ENCODE measurements at regions not wholly inside any gene's neighbourhood (a gene's known extent, or its start where the extent isn't known, plus 50 kb on each side); places are given as distances from the start of the nearest gene placed in this dataset.

DNA sequence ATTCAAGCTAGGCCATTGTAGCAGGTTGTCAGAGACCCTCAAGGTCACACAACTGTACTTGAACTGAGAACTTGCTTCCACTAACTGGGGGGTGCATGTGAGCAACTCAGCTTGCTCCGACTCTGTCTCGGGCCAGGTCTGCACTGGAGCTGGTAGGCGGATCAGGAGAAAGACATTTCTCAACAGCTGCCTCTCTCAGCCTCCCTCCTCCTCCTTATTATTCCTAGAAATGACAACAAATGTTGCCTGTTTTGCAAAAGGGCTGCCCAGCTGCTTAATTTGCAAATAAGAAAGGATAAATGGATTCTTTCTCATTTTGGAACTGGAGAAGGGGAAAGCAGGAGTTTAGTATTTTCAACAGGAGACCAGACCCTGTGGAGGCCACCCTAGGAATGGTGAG, 140.5 kb downstream of the RHOU start:
- Mint-ChIP-seq H3K4me1 (no peaks in the 10 kb centered on the region), H3K27me3 (peaks cover 9% of the 10 kb centered on the region), H3K36me3 (no peaks in the 10 kb centered on the region), H3K9me3 (peaks cover 3% of the 10 kb centered on the region), H3K4me3 (no peak overlapping the region), H3K27ac (no peak overlapping the region)
- DNase-seq (ENCODE audit: low spot score in 2 of 2): no peak
- ATAC-seq (ENCODE audit: low read depth): no peak

DNA sequence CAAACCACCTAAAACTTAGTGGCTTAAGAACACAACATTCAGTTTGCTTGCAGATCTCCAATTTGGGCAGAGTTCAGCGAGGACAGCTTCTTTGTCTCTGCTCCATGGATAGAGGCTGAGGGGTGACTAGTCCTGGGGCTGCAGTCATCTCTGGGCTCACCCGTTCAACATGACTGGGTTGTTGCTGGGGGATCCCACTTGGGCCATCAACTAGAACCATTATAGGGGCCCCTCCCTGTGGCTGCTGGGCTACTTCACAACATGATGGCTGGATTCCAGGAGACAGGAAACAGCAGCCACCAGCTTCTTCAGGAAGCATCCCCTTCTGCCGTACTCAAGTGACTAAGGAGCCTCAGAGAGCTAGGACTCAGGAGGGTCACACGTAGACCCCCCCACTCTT, 140.9 kb downstream of the RHOU start:
- H3K9me3 Mint-ChIP-seq: peaks cover 3% of the 10 kb centered on the region
- no peaks in the 10 kb centered on the region for H3K36me3 Mint-ChIP-seq
- no peak for DNase-seq (ENCODE audit: low spot score in 2 of 2)
- ATAC-seq (ENCODE audit: low read depth): no peak
- H3K4me1 Mint-ChIP-seq: no peaks in the 10 kb centered on the region
- no peak overlapping the region for H3K27ac Mint-ChIP-seq
- no peak overlapping the region for H3K4me3 Mint-ChIP-seq
- H3K27me3 Mint-ChIP-seq: peaks cover 8% of the 10 kb centered on the region

DNA sequence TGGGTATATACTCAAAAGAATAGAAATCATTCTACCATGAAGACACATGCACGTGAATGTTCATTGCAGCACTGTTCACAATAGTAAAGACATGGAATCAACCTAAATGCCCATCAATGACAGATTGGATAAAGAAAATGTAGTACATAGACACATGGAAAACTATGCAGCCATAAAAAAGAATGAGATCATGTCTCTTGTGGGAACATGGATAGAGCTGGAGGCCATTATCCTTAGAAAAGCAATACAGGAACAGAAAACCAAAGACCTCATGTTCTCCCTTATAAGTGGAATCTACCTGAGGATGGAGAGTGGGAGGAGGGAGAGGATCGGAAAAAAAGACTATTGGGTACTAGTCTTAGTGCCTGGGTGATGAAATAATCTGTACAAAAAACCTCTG, 143.9 kb downstream of the RHOU start:
- no peak for ATAC-seq (ENCODE audit: low read depth)
- Mint-ChIP-seq H3K36me3 (peaks cover 2% of the 10 kb centered on the region), H3K4me3 (no peak overlapping the region), H3K9me3 (peaks cover 6% of the 10 kb centered on the region), H3K27ac (no peak overlapping the region), H3K27me3 (peaks cover 5% of the 10 kb centered on the region), H3K4me1 (no peaks in the 10 kb centered on the region)
- no peak for DNase-seq (ENCODE audit: low spot score in 2 of 2)

DNA sequence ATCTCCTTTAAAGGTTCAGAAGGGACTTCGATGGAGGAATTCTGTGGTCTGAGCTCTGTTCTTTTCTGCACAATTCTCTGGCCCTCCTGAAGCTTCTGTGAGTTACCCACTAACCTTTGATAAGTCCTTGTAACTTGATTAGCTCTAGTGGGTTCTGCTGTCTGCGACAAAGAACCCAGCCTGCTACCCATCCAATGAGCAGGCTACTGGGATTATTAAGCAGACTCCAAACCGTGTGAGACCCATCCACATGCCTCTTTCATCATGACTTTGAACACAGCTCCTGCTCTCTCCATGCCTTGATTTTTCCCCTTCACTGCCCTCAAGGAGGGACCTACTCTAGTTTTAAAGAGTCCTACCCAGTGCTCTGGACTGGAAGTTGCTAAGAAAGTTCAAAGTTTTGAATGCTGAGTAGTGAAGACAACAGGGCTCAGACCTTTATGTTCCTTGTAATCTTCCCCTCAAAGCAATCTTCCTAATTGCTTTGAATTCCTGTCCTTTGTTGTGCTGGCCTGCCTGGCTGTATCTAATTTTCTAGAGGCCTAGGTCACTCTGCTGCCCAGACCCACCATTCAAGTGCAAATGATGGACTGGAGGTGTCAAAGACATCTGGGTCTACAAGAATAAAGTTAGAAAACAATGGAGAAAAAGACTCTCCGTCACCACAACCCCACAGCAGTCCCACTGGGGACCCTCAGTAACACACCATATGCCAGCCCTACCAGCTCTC, 146.9 kb downstream of the RHOU start:
- Mint-ChIP-seq H3K4me1 (no peaks in the 10 kb centered on the region), H3K27me3 (peaks cover 11% of the 10 kb centered on the region), H3K36me3 (peaks cover 3% of the 10 kb centered on the region), H3K4me3 (no peak overlapping the region), H3K27ac (no peak overlapping the region), H3K9me3 (peaks cover 7% of the 10 kb centered on the region)
- ATAC-seq (ENCODE audit: low read depth) (no peak), DNase-seq (ENCODE audit: low spot score in 2 of 2) (no peak)

DNA sequence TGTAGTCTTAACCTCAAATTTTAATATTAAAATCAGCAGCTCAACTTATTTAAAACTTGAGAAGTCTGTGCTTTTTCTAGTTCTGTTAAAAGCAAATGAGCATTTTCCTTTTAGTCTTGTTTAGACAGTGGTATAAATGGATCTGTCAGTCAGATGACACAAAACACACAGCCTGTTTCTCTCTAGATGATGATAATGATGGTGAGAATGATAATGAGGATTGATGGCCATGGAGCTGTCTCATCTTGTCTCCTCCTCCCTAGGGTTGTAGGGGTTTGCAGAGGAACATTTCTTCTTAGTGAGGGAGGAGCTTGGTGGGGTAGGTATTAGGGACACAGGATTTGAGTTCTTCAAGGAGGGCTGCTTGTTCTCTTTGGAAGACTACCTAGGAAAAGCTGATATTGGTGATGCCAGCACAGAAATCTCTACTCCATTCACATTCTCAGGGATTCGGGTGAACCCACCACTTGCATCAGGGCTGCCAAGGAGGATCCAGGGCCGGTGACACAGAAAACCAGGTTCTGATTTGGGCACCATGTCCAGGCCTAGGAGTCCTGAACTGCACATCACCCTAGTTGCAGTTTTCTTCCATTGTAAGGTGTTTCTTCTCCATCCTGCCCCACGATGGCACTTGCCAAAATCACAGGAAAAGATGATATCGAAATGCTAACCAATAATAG, 147.6 kb downstream of the RHOU start:
- Mint-ChIP-seq H3K36me3 (peaks cover 3% of the 10 kb centered on the region), H3K4me1 (no peaks in the 10 kb centered on the region), H3K27me3 (peaks cover 11% of the 10 kb centered on the region), H3K27ac (no peak overlapping the region), H3K9me3 (peaks cover 7% of the 10 kb centered on the region), H3K4me3 (no peak overlapping the region)
- no peak for DNase-seq (ENCODE audit: low spot score in 2 of 2)
- no peak for ATAC-seq (ENCODE audit: low read depth)

DNA sequence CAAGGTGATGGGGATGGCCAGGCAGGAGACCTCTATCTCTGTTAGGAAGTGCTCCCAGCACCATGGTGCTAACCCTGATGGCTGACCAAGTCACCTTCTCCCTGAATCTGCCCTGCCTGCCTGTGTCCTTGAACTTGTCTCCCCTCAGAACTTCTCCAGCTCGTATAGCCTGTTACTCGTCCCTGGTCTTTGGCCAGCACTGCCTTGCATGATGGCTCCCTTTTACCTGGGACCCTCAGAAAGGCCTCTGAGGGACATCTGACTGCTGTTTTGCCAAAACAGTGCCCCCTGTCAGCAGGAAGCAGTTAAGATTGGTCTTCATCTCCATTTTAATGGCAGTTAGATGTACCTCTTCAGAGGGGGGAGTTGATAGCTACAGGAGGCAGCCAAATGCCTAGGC, 148.3 kb downstream of the RHOU start:
- no peak for ATAC-seq (ENCODE audit: low read depth)
- DNase-seq (ENCODE audit: low spot score in 2 of 2): no peak
- Mint-ChIP-seq H3K27ac (no peak overlapping the region), H3K4me3 (no peak overlapping the region), H3K36me3 (peaks cover 3% of the 10 kb centered on the region), H3K4me1 (no peaks in the 10 kb centered on the region), H3K27me3 (peaks cover 11% of the 10 kb centered on the region), H3K9me3 (peaks cover 7% of the 10 kb centered on the region)

DNA sequence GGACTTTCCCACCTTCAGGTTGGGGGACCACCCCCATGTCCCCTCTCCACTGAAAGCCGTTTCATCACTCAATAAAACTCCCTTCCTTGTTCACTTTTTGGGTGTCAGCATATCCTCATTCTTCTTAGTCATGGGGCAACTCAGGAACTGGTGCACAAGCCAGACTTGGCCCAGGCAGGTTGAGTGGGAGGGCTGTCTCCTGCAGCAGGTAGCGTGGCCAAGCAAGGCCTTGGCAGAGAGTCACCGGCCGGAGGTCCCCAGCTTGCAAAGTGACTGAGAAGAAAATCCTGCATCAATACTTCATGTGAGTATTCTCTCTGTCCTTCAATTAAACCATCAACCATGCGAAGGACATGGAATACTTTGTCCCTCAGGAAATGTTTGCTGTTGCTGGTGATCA, 148.9 kb downstream of the RHOU start:
- DNase-seq (ENCODE audit: low spot score in 2 of 2) (no peak), ATAC-seq (ENCODE audit: low read depth) (no peak)
- peaks cover 4% of the 10 kb centered on the region for H3K9me3 Mint-ChIP-seq
- no peak overlapping the region for H3K27ac Mint-ChIP-seq
- H3K36me3 Mint-ChIP-seq: peaks cover 3% of the 10 kb centered on the region
- H3K4me1 Mint-ChIP-seq: no peaks in the 10 kb centered on the region
- peaks cover 10% of the 10 kb centered on the region for H3K27me3 Mint-ChIP-seq
- H3K4me3 Mint-ChIP-seq: no peak overlapping the region

DNA sequence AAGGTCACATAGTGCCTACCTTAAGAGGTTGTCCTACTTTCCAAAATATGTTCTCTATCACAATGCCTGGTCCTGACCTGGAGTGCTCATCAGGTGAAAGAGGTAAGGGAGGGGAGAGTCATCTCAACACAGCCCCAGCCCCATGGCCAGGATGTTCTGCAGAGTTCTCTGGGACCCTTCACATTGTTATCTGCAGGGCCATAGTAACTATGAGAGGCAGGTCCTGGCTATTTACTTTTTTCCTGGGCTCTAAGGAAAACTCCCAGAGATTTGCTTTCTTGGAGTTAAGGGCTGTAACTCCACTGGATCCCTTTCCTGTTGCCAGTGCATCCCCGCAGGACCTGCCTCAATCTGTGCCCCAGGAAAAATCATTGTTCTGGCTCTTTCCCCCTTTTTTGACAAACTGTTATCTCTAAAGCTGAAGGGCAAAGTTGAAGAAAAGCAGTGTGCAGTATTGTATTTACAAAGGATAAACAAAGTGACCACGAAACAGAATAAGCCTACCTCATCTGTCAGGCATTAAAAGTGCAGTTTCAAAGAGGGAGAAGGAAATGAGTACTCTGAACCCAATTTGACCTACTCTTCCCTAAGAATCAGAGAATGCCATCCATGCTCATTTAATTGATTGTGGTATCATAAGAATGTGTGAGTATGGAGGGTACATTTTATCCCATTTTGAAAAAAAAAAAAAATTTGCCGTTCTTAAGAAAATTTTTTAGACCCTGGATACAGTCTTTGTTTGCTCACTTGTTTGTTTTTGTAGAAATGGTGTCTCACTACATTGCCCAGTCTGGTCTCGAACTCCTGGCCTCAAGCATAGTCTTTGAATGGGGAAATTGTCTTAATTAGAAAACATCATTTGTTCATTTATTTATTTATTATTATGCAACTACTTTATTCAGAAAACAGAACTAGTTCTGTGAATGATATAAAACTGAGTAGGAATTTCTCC, 149.6 kb downstream of the RHOU start:
- DNase-seq (ENCODE audit: low spot score in 2 of 2): no peak
- ATAC-seq (ENCODE audit: low read depth): no peak
- peaks cover 3% of the 10 kb centered on the region for H3K36me3 Mint-ChIP-seq
- no peaks in the 10 kb centered on the region for H3K4me1 Mint-ChIP-seq
- peaks cover 3% of the 10 kb centered on the region for H3K9me3 Mint-ChIP-seq
- no peak overlapping the region for H3K4me3 Mint-ChIP-seq
- H3K27me3 Mint-ChIP-seq: peaks cover 9% of the 10 kb centered on the region
- H3K27ac Mint-ChIP-seq: no peak overlapping the region

DNA sequence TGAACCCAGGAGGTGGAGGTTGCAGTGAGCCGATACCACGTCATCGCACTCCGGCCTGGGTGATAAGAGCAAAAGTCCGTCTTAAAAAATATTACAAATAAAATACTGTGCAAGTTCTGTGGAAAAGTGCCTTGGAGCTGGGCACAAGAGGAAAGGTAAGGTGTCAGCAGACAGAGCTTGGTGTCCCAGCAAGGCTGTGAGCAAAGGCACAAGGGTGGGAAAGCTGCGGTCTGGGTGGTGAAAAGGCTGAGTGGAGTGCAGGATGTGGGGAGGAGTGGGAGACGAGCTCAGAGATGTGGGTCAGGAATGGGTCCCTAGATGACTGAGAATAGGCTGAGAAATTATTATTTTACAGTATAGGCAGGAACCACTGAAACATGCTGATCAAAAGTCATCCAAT, 150.6 kb downstream of the RHOU start:
- H3K27me3 Mint-ChIP-seq: peaks cover 11% of the 10 kb centered on the region
- ATAC-seq (ENCODE audit: low read depth): no peak

DNA sequence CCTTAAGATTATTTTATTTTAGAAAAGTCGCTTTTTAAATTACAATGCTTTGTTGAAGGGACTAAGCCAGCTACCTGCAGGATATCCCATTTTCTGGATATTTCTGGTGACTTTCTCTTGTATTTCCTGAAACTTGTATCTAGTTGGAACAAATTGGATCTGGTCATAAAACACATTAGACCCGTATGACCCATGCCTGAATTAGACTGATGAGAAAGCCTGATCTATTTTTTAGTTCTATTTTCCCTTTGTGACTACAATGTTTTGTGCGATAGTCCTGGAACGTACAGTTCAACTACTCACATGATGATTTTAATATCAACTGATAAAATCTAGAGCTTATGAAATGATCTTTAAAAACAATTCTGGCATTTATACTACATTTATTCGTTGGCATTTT, 151.8 kb downstream of the RHOU start:
- Mint-ChIP-seq H3K27me3 (peaks cover 13% of the 10 kb centered on the region), H3K4me3 (no peak overlapping the region), H3K36me3 (peaks cover 3% of the 10 kb centered on the region), H3K9me3 (peaks cover 5% of the 10 kb centered on the region), H3K4me1 (no peaks in the 10 kb centered on the region), H3K27ac (no peak overlapping the region)
- ATAC-seq (ENCODE audit: low read depth) (no peak), DNase-seq (ENCODE audit: low spot score in 2 of 2) (no peak)

More for the DNA sequence above, 150.6 kb downstream of the RHOU start:
- Mint-ChIP-seq H3K9me3 (peaks cover 3% of the 10 kb centered on the region), H3K4me3 (no peak overlapping the region), H3K36me3 (peaks cover 3% of the 10 kb centered on the region), H3K27ac (no peak overlapping the region), H3K4me1 (no peaks in the 10 kb centered on the region)
- DNase-seq (ENCODE audit: low spot score in 2 of 2): no peak

DNA sequence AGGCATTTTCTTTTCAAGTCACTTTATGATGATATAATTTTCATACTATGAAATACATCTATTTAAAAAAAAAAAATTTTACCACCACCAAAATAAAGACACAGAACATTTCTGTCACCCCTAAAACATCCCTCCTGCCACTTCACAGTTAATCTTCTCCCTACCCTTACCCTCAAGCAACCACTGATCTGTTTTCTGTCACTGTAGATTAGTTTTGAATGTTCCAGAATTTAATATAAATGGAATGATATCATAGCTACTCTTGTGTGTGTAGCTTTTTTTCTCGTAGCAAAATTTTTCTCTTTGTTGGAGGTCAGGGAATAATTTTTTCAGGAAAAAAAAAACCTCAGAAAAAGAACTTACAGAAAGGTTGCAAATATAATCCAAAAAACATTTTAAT, 152.7 kb downstream of the RHOU start:
- no peaks in the 10 kb centered on the region for H3K4me1 Mint-ChIP-seq
- peaks cover 5% of the 10 kb centered on the region for H3K9me3 Mint-ChIP-seq
- no peak overlapping the region for H3K4me3 Mint-ChIP-seq
- peaks cover 13% of the 10 kb centered on the region for H3K27me3 Mint-ChIP-seq
- H3K27ac Mint-ChIP-seq: no peak overlapping the region
- DNase-seq (ENCODE audit: low spot score in 2 of 2) (no peak), ATAC-seq (ENCODE audit: low read depth) (no peak)
- peaks cover 3% of the 10 kb centered on the region for H3K36me3 Mint-ChIP-seq

DNA sequence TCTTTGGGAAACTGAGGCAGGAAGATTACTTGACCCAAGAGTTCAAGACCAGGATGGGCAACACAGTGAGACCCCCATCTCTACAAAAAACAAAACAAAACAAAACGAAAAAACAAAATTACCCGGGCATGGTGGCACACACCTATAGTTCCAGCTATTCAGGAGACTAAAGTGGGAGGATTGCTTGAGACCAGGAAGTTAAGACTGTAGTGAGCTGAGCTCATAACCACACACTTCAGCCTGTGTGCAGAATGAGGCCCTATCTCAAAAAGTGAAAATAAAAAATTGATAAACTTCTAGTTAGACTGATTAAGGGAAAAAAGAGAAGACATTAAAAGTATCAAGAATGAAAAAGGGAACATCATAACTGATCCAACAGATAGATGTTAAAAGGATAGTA, 154.0 kb downstream of the RHOU start:
- Mint-ChIP-seq H3K4me1 (no peaks in the 10 kb centered on the region), H3K9me3 (peaks cover 1% of the 10 kb centered on the region), H3K36me3 (no peaks in the 10 kb centered on the region), H3K4me3 (no peak overlapping the region), H3K27me3 (peaks cover 10% of the 10 kb centered on the region), H3K27ac (no peak overlapping the region)
- ATAC-seq (ENCODE audit: low read depth): no peak
- DNase-seq (ENCODE audit: low spot score in 2 of 2): no peak

DNA sequence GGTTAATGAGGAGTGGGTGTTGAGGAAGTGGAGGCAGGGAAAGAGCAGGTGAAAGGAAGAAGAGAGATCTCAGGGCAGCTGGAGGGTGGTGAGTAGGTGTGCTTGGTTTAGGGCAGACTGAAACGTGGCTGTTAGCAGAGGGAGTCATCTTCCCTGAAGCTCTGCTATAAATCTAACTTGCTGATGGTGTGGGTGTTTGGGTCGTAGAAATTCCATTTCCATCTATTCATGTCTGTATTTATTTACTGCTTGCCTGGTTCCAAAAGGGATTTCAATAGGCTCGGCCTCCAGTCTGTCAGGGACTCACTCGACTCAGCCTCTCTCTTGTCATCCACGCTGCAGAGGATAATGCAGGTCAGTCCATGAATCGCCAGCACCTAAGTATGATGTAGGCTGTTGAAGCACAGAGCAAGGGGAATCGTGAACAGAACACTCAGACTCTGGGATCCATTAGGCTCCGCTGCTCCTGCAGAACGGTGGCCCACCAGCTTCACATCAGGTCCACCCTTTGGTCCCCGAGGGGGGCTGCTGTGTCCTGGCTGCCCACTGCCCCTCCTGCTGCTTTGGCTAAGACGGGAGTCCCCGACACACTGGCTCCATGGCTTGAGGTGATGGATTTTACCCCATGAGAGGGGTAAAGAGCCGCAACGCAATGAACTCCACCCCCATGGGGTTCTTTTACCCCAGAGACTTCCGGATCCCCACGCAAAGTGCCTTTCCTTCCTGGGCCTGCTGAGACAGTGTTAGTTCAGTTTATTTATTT, 156.2 kb downstream of the RHOU start:
- peaks cover 1% of the 10 kb centered on the region for H3K9me3 Mint-ChIP-seq
- no peaks in the 10 kb centered on the region for H3K36me3 Mint-ChIP-seq
- no peak for DNase-seq (ENCODE audit: low spot score in 2 of 2)
- H3K27me3 Mint-ChIP-seq: peaks cover 4% of the 10 kb centered on the region
- no peaks in the 10 kb centered on the region for H3K4me1 Mint-ChIP-seq
- no peak for ATAC-seq (ENCODE audit: low read depth)
- no peak overlapping the region for H3K4me3 Mint-ChIP-seq
- H3K27ac Mint-ChIP-seq: no peak overlapping the region
